GM19455 (cell line): ENCODE measurements at regions not wholly inside any gene's neighbourhood (a gene's known extent, or its start where the extent isn't known, plus 50 kb on each side); places are given as distances from the start of the nearest gene placed in this dataset.

Experiments
- ATAC-seq: cut with Tn5 transposase; IDR thresholded peaks from one replicate; pipeline ENCODE4 v1.9.1; 2021; ENCODE audit not compliant: unreplicated experiment

- no peak for ATAC-seq
Measured at GRCh38 chr10:60728056-60728455, 50.2 kb upstream of the CDK1 start.

- ATAC-seq: no peak
Measured at GRCh38 chr10:60726257-60726656, 52.0 kb upstream of the CDK1 start.

GRCh38 chr10:60722623-60723022 is 55.7 kb upstream of the CDK1 start:
- ATAC-seq: no peak

GRCh38 chr10:60719721-60720120 is 58.6 kb upstream of the CDK1 start:
- no peak for ATAC-seq

- no peak for ATAC-seq
Measured at GRCh38 chr10:60718886-60719285, 59.4 kb upstream of the CDK1 start.

GRCh38 chr10:60717852-60718251 is 60.4 kb upstream of the CDK1 start:
- no peak for ATAC-seq

- ATAC-seq: no peak
Measured at GRCh38 chr10:60714233-60714632, 64.0 kb upstream of the CDK1 start.

GRCh38 chr10:60711496-60711895 is 66.8 kb upstream of the CDK1 start:
- no peak for ATAC-seq

GRCh38 chr10:60710041-60710440 is 68.2 kb upstream of the CDK1 start:
- ATAC-seq: no peak

- no peak for ATAC-seq
Measured at GRCh38 chr10:60708666-60709065, 69.6 kb upstream of the CDK1 start.

- ATAC-seq: no peak
Measured at GRCh38 chr10:60707841-60708240, 70.4 kb upstream of the CDK1 start.

- no peak for ATAC-seq
Measured at GRCh38 chr10:60706146-60706545, 72.1 kb upstream of the CDK1 start.

GRCh38 chr10:60705376-60705775 is 72.9 kb upstream of the CDK1 start:
- no peak for ATAC-seq

GRCh38 chr10:60704471-60704870 is 73.8 kb upstream of the CDK1 start:
- ATAC-seq: no peak

- ATAC-seq: no peak
Measured at GRCh38 chr10:60703266-60704041, 74.8 kb upstream of the CDK1 start.

- ATAC-seq: no peak
Measured at GRCh38 chr10:60687679-60688078, 90.6 kb upstream of the CDK1 start.

- ATAC-seq: no peak
Measured at GRCh38 chr10:60684091-60684490, 94.2 kb upstream of the CDK1 start.

GRCh38 chr10:60681103-60681502 is 97.2 kb upstream of the CDK1 start:
- no peak for ATAC-seq

GRCh38 chr10:60679388-60679990 is 98.8 kb upstream of the CDK1 start:
- ATAC-seq: no peak

- ATAC-seq: no peak
Measured at GRCh38 chr10:60678978-60679377, 99.3 kb upstream of the CDK1 start.

GRCh38 chr10:60677531-60678129 is 100.6 kb upstream of the CDK1 start:
- ATAC-seq: no peak

GRCh38 chr10:60675236-60675635 is 103.0 kb upstream of the CDK1 start:
- ATAC-seq: no peak
